ENCODE measurements at regions not wholly inside any gene's neighbourhood (a gene's known extent, or its start where the extent isn't known, plus 50 kb on each side); places are given as distances from the start of the nearest gene placed in this dataset.

DNA sequence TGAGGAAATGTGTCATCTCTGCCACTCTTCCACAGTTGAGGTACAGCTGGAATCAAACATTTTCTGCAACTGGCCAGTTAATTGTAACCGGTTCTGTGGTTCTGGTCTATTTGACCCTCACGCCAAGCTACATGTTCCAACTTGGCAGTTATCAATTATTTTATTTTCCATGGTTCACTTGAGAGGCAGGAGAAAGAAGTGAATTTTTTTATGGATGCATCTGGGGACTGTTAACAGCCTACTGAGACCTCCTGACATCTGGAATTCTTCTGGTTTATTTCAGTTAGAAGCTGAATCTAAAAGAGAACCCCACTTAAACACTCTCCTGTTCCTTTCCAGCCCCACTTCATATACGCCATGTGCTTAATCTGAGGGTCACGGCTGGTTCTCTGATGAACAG, 372.3 kb downstream of the DNAH5 start:
- DNase-seq = no peak
- in situ Hi-C loops (cut with MboI; ENCODE audit: low pct_unique_long_range_greater_than_20kb, low sequenced_read_pairs) = no loop called here

DNA sequence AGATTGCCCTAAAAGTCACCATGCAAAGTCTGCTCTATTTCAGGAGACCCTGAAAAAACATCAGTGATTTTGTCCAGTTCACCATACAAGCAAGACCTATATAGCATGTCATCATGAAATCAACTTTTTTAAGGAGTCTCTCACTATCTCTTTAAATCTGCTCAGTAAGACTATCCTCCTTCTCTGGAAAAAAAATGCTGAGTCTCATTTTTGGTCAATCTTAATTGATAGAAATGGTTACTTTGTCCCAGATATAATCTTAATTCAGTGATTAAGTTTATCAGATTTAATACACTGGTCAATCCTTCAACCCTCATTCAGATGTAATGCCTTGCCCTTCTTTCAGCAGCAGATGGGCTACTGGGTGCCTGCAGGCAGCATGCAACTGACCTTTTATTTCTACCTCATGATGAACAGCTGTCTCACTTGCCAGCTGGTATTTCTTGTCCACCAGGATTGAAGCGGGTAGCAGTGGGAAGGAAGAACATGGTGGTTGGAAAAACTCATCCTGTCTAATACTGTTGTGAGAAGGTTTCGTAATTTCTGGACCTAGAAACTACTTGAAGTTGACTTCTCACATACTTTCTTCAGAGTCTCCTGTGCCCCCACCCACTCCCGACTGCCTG, 375.3 kb downstream of the DNAH5 start:
- DNase-seq = no peak
- in situ Hi-C loops (cut with MboI; ENCODE audit: low pct_unique_long_range_greater_than_20kb, low sequenced_read_pairs) = no loop called here

- no peak for DNase-seq
- in situ Hi-C loops (cut with MboI; ENCODE audit: low pct_unique_long_range_greater_than_20kb, low sequenced_read_pairs) = no loop called here
Observed at GRCh38 chr5:13567819-13568218, 376.7 kb downstream of the DNAH5 start.

- DNase-seq = no peak
- in situ Hi-C loops (cut with MboI; ENCODE audit: low pct_unique_long_range_greater_than_20kb, low sequenced_read_pairs) = no loop called here
Observed at GRCh38 chr5:13566871-13567339, 377.6 kb downstream of the DNAH5 start.

GRCh38 chr5:13558408-13558807, 386.1 kb downstream of the DNAH5 start:
- no peak for DNase-seq
- in situ Hi-C loops (cut with MboI; ENCODE audit: low pct_unique_long_range_greater_than_20kb, low sequenced_read_pairs) = no loop called here

- DNase-seq = no peak
- in situ Hi-C loops (cut with MboI; ENCODE audit: low pct_unique_long_range_greater_than_20kb, low sequenced_read_pairs) = no loop called here
Observed at GRCh38 chr5:13553896-13554295, 390.6 kb downstream of the DNAH5 start.

GRCh38 chr5:13552361-13552760, 392.1 kb downstream of the DNAH5 start:
- DNase-seq = no peak
- in situ Hi-C loops (cut with MboI; ENCODE audit: low pct_unique_long_range_greater_than_20kb, low sequenced_read_pairs) = no loop called here

GRCh38 chr5:13551645-13552044, 392.8 kb downstream of the DNAH5 start:
- DNase-seq = no peak
- in situ Hi-C loops (cut with MboI; ENCODE audit: low pct_unique_long_range_greater_than_20kb, low sequenced_read_pairs) = no loop called here

- no peak for DNase-seq
- in situ Hi-C loops (cut with MboI; ENCODE audit: low pct_unique_long_range_greater_than_20kb, low sequenced_read_pairs) = no loop called here
Observed at GRCh38 chr5:13540168-13540750, 404.2 kb downstream of the DNAH5 start.

GRCh38 chr5:13536933-13537332, 407.6 kb downstream of the DNAH5 start:
- DNase-seq = no peak
- in situ Hi-C loops (cut with MboI; ENCODE audit: low pct_unique_long_range_greater_than_20kb, low sequenced_read_pairs) = no loop called here

- no peak for DNase-seq
- in situ Hi-C loops (cut with MboI; ENCODE audit: low pct_unique_long_range_greater_than_20kb, low sequenced_read_pairs) = no loop called here
Observed at GRCh38 chr5:13533833-13534232, 410.7 kb downstream of the DNAH5 start.

DNA sequence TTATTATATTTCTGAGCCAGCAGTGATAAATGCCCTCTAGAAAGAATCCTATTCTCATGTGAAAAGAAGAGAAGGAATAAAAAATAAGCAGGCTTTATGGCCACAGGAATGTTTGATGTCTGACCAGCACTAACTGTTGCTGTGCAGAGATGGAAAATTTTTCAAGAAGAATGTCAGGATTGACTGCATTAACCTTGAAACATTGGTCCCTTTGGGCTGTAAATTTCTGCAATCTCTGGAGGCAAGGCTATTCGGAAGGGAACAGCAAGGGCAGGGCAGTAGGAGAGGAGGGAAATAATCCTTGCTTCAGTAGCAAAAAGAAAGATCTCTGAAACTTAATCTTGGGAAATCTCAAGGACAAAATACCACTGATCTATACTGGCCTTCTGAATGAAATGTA, 415.2 kb downstream of the DNAH5 start:
- in situ Hi-C loops (cut with MboI; ENCODE audit: low pct_unique_long_range_greater_than_20kb, low sequenced_read_pairs) = no loop called here

GRCh38 chr5:13524936-13525335, 419.6 kb downstream of the DNAH5 start:
- DNase-seq = no peak

More for the DNA sequence above, 415.2 kb downstream of the DNAH5 start:
- no peak for DNase-seq

GRCh38 chr5:13519131-13519530, 425.4 kb downstream of the DNAH5 start:
- in situ Hi-C loops (cut with MboI; ENCODE audit: low pct_unique_long_range_greater_than_20kb, low sequenced_read_pairs) = no loop called here
- no peak for DNase-seq

More at GRCh38 chr5:13524936-13525335, 419.6 kb downstream of the DNAH5 start:
- in situ Hi-C loops (cut with MboI; ENCODE audit: low pct_unique_long_range_greater_than_20kb, low sequenced_read_pairs) = no loop called here

- in situ Hi-C loops (cut with MboI; ENCODE audit: low pct_unique_long_range_greater_than_20kb, low sequenced_read_pairs) = no loop called here
- no peak for DNase-seq
Observed at GRCh38 chr5:13516195-13516594, 428.3 kb downstream of the DNAH5 start.

DNA sequence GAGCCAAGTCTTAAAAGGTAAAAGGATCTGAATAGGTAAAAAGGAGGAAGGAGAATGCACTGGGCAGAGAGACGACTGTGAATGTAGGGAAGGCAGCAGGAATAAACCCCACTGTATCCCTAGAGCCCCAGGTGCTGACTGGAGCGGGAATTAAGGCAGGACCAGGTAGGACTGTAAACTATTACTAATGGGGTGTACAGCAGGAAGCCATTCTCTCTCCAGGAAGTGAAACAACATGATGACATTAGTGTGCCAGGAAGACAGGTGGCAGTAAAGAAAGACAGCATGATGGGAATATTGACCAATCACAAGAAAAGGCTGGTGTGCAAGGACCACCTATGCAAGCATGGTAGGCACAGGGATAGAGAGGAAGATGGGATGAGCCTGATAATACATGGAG, 433.0 kb downstream of the DNAH5 start:
- no peak for DNase-seq
- in situ Hi-C loops (cut with MboI; ENCODE audit: low pct_unique_long_range_greater_than_20kb, low sequenced_read_pairs) = no loop called here

DNA sequence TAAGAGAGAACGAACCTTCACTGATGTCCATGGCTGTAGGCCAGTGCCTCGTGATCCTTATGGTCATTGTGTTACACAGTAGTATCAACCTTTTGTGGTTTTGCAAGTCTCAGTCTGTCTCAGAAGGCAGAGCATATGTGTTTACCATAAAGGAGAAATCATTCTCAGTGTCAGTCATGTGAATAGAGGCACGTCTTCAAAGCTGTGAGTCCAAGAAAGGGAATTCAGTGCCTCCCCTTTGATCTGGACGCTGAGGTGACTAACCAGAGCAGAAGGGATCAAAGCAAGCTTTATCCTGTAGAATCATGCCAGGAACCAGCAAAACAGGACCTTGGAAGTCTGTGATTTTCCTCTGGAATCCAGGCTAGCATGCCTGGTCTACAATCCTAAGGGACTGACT, 433.9 kb downstream of the DNAH5 start:
- in situ Hi-C loops (cut with MboI; ENCODE audit: low pct_unique_long_range_greater_than_20kb, low sequenced_read_pairs) = no loop called here

GRCh38 chr5:13508559-13508958, 435.9 kb downstream of the DNAH5 start:
- in situ Hi-C loops (cut with MboI; ENCODE audit: low pct_unique_long_range_greater_than_20kb, low sequenced_read_pairs) = no loop called here
- DNase-seq = no peak

More for the DNA sequence above, 433.9 kb downstream of the DNAH5 start:
- DNase-seq = no peak

GRCh38 chr5:13505326-13505725, 439.2 kb downstream of the DNAH5 start:
- DNase-seq = no peak
- in situ Hi-C loops (cut with MboI; ENCODE audit: low pct_unique_long_range_greater_than_20kb, low sequenced_read_pairs) = no loop called here

DNA sequence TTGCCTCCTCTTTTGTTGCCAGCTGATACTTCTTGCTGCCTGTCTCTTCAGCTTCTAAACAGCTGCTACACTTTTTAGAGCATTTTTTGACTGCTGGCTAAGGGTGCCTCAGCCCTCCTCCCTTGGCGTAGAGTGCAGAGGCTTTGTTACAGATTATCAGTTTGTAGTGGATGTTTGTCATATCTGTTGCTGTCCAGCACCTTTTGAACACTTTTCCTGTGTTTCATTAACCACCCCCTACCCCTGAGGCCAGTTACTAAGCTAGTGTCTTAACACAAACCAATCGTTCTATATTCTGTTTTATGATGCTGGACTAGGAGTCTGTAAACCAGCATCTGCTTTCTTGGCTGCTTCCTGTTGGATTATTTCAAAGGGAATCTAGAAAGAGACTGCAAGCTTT, 441.5 kb downstream of the DNAH5 start:
- no peak for DNase-seq
- in situ Hi-C loops (cut with MboI; ENCODE audit: low pct_unique_long_range_greater_than_20kb, low sequenced_read_pairs) = no loop called here

DNA sequence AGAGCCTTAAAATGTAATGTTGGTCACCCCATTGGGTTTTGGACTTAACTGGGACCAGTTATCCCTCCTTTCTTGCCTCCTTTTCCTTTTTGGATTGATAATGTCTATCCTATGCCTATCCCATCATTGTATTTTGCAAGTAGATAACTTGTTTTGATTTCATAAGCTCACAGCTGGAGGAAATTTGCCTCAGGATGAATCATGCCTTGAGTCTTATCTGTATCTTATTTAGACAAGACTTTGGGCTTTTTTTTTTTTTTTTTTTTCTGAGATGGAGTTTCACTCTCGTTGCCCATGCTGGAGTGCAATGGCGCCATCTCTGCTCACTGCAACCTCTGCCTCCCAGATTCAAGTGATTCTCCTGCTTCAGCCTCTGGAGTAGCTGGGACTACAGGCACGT, 443.3 kb downstream of the DNAH5 start:
- DNase-seq = no peak
- in situ Hi-C loops (cut with MboI; ENCODE audit: low pct_unique_long_range_greater_than_20kb, low sequenced_read_pairs) = no loop called here

Measured in KBM-7 (cell line).